ENCODE measurements at regions not wholly inside any gene's neighbourhood (a gene's known extent, or its start where the extent isn't known, plus 50 kb on each side); places are given as distances from the start of the nearest gene placed in this dataset.

GRCh38 chr13:73929287-73929932, 204.8 kb downstream of the KLF12 start:
- DNase-seq: no peak

- DNase-seq: no peak
Observed at GRCh38 chr13:73924607-73925006, 209.6 kb downstream of the KLF12 start.

- no peak for DNase-seq
Observed at GRCh38 chr13:73922493-73923393, 211.5 kb downstream of the KLF12 start.

GRCh38 chr13:73918691-73919090, 215.5 kb downstream of the KLF12 start:
- no peak for DNase-seq

GRCh38 chr13:73913751-73914518, 220.3 kb downstream of the KLF12 start:
- no peak for DNase-seq

- DNase-seq: no peak
Observed at GRCh38 chr13:73913079-73913740, 221.0 kb downstream of the KLF12 start.

GRCh38 chr13:73911361-73911760, 222.8 kb downstream of the KLF12 start:
- DNase-seq: no peak

- DNase-seq: no peak
Observed at GRCh38 chr13:73910733-73911132, 223.5 kb downstream of the KLF12 start.

GRCh38 chr13:73908809-73909208, 225.4 kb downstream of the KLF12 start:
- DNase-seq: no peak

GRCh38 chr13:73904625-73905024, 229.6 kb downstream of the KLF12 start:
- DNase-seq: no peak

GRCh38 chr13:73903561-73903960, 230.6 kb downstream of the KLF12 start:
- no peak for DNase-seq

GRCh38 chr13:73902847-73903246, 231.4 kb downstream of the KLF12 start:
- DNase-seq: no peak

- DNase-seq: no peak
Observed at GRCh38 chr13:73902296-73902695, 231.9 kb downstream of the KLF12 start.

GRCh38 chr13:73901324-73902068, 232.7 kb downstream of the KLF12 start:
- no peak for DNase-seq

GRCh38 chr13:73900591-73900990, 233.6 kb downstream of the KLF12 start:
- DNase-seq: no peak

- no peak for DNase-seq
Observed at GRCh38 chr13:73898899-73899298, 235.3 kb downstream of the KLF12 start.

GRCh38 chr13:73898276-73898675, 235.9 kb downstream of the KLF12 start:
- no peak for DNase-seq

- DNase-seq: no peak
Observed at GRCh38 chr13:73894995-73895571, 239.1 kb downstream of the KLF12 start.

GRCh38 chr13:73893833-73894232, 240.4 kb downstream of the KLF12 start:
- DNase-seq: no peak

- no peak for DNase-seq
Observed at GRCh38 chr13:73891805-73892204, 242.4 kb downstream of the KLF12 start.

- DNase-seq: no peak
Observed at GRCh38 chr13:73883162-73883561, 251.0 kb downstream of the KLF12 start.

GRCh38 chr13:73880365-73880764, 253.8 kb downstream of the KLF12 start:
- DNase-seq: no peak
